Osteoblast (primary cell): ENCODE measurements at regions not wholly inside any gene's neighbourhood (a gene's known extent, or its start where the extent isn't known, plus 50 kb on each side); places are given as distances from the start of the nearest gene placed in this dataset.

Experiments
- DNase-seq: peaks from one replicate; pipeline ENCODE4 v3.0.0; 2011; ENCODE audit warnings: low spot score, mixed read lengths; ENCODE audit not compliant: insufficient read length; ENCODE audit errors: missing footprints
- H2AFZ ChIP-seq: 2 replicates; pipeline ENCODE4 v1.6.0; 2011; ENCODE audit warnings: mild to moderate bottlenecking, low read length
- H3K27ac ChIP-seq: 2 replicates; pipeline ENCODE4 v1.5.1; 2011; ENCODE audit warnings: mild to moderate bottlenecking, low read depth, low read length, moderate library complexity
- H3K27me3 ChIP-seq: 2 replicates; pipeline ENCODE4 v1.6.0; 2012; ENCODE audit warnings: mild to moderate bottlenecking, control low read depth, inconsistent platforms, low read length, moderate library complexity; ENCODE audit not compliant: insufficient read depth
- H3K36me3 ChIP-seq: 2 replicates; pipeline ENCODE4 v1.5.1; 2011; ENCODE audit warnings: mild to moderate bottlenecking, low read length, control low read depth, moderate library complexity; ENCODE audit not compliant: insufficient read depth
- H3K4me1 ChIP-seq: 2 replicates; pipeline ENCODE4 v1.5.1; 2011; ENCODE audit warnings: mild to moderate bottlenecking, low read length, control low read depth, moderate library complexity; ENCODE audit not compliant: insufficient read depth
- H3K4me2 ChIP-seq: 2 replicates; pipeline ENCODE4 v1.6.0; 2011; ENCODE audit warnings: mild to moderate bottlenecking, low read length; ENCODE audit not compliant: insufficient read depth
- H3K4me3 ChIP-seq: fragments of 200-600 bp; sonication (generic); 3 replicates; pipeline ENCODE4 v1.5.1; 2012; ENCODE audit warnings: mild to moderate bottlenecking, low read length, inconsistent platforms; ENCODE audit not compliant: insufficient read depth
- H3K79me2 ChIP-seq: 2 replicates; pipeline ENCODE4 v1.6.0; 2012; ENCODE audit warnings: mild to moderate bottlenecking, low read length, control low read depth, inconsistent platforms; ENCODE audit not compliant: insufficient read depth
- H3K9me3 ChIP-seq: 2 replicates; pipeline ENCODE4 v1.5.1; 2011; ENCODE audit warnings: low read depth, low read length, control low read depth
- H4K20me1 ChIP-seq: 2 replicates; pipeline ENCODE4 v1.6.0; 2012; ENCODE audit warnings: mild to moderate bottlenecking, low read length, control low read depth; ENCODE audit not compliant: insufficient read depth
- TF ChIP-seq, protein P1 (sequence below): IDR thresholded peaks from 2 replicates; pipeline ENCODE4 v1.5.1; 2011; ENCODE audit warnings: mild to moderate bottlenecking, low read depth, low read length, moderate library complexity; ENCODE audit errors: extremely low read depth

GRCh38 chr18:51425889-51426288 lies 228.4 kb upstream of the MEX3C start:
- no peaks in the 10 kb centered on the region for H3K9me3 ChIP-seq
- no peak for DNase-seq
- H4K20me1 ChIP-seq, result no peaks in the 10 kb centered on the region
- H3K36me3 ChIP-seq, result no peaks in the 10 kb centered on the region
- no peak overlapping the region for H3K27ac ChIP-seq
- H3K4me1 ChIP-seq, result no peaks in the 10 kb centered on the region
- H2AFZ ChIP-seq, result no peak overlapping the region
- no peaks in the 10 kb centered on the region for H3K27me3 ChIP-seq
- H3K4me3 ChIP-seq, result no peak overlapping the region
- no peaks in the 10 kb centered on the region for H3K79me2 ChIP-seq
- TF ChIP-seq, protein P1, sequence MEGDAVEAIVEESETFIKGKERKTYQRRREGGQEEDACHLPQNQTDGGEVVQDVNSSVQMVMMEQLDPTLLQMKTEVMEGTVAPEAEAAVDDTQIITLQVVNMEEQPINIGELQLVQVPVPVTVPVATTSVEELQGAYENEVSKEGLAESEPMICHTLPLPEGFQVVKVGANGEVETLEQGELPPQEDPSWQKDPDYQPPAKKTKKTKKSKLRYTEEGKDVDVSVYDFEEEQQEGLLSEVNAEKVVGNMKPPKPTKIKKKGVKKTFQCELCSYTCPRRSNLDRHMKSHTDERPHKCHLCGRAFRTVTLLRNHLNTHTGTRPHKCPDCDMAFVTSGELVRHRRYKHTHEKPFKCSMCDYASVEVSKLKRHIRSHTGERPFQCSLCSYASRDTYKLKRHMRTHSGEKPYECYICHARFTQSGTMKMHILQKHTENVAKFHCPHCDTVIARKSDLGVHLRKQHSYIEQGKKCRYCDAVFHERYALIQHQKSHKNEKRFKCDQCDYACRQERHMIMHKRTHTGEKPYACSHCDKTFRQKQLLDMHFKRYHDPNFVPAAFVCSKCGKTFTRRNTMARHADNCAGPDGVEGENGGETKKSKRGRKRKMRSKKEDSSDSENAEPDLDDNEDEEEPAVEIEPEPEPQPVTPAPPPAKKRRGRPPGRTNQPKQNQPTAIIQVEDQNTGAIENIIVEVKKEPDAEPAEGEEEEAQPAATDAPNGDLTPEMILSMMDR, result no peak
- H3K4me2 ChIP-seq, result no peak overlapping the region

DNA sequence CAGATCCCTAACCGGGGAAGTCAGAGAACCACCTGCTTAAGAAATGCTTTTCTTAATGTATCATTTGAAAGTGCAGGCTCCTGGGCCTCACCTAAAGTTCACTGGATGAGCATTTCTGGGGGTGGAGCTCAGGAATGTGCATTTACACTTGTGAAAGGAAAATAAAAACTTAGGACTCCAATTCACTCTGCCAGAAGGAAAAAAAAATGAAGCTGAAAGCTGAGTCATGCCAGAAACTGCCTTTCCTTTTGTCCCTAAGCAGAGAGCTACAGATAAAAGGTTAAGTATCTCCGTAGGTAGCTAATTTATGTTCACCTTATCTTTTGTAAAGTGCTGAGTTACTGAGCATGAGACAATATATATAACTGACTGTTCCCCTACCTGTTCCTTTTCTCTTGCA lies 229.5 kb upstream of the MEX3C start:
- no peaks in the 10 kb centered on the region for H3K79me2 ChIP-seq
- TF ChIP-seq, protein P1, result no peak
- no peaks in the 10 kb centered on the region for H3K36me3 ChIP-seq
- no peaks in the 10 kb centered on the region for H4K20me1 ChIP-seq
- no peak overlapping the region for H2AFZ ChIP-seq
- peaks cover under 1% of the 10 kb centered on the region for H3K9me3 ChIP-seq
- H3K4me1 ChIP-seq, result no peaks in the 10 kb centered on the region
- no peak overlapping the region for H3K4me2 ChIP-seq
- no peak overlapping the region for H3K27ac ChIP-seq
- H3K27me3 ChIP-seq, result no peaks in the 10 kb centered on the region
- DNase-seq, result no peak
- no peak overlapping the region for H3K4me3 ChIP-seq

DNA sequence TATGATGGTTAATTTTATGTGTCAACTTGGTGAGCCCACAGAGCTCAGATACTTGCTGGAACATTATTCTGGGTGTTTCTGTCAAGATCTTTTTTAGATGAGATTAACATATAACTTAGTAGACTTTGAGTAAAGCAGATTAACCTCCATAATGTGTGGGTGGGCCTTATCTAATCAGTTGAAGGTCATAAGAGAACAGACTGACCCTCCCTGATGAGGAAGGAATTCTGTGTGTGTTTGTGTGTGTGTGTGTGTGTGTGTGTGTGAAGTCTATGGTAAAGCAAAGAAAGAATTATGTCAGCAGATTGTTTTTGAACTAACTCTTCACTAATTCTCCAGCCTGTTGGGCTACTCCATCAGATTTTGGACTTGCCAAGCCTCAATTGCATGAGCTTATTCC lies 232.2 kb upstream of the MEX3C start:
- no peaks in the 10 kb centered on the region for H3K27me3 ChIP-seq
- H3K36me3 ChIP-seq, result no peaks in the 10 kb centered on the region
- no peak for DNase-seq
- H3K9me3 ChIP-seq, result peaks cover 5% of the 10 kb centered on the region
- no peak overlapping the region for H3K4me3 ChIP-seq
- H3K79me2 ChIP-seq, result no peaks in the 10 kb centered on the region
- no peaks in the 10 kb centered on the region for H4K20me1 ChIP-seq
- no peak overlapping the region for H2AFZ ChIP-seq
- TF ChIP-seq, protein P1, result no peak
- no peaks in the 10 kb centered on the region for H3K4me1 ChIP-seq
- no peak overlapping the region for H3K27ac ChIP-seq
- H3K4me2 ChIP-seq, result no peak overlapping the region

DNA sequence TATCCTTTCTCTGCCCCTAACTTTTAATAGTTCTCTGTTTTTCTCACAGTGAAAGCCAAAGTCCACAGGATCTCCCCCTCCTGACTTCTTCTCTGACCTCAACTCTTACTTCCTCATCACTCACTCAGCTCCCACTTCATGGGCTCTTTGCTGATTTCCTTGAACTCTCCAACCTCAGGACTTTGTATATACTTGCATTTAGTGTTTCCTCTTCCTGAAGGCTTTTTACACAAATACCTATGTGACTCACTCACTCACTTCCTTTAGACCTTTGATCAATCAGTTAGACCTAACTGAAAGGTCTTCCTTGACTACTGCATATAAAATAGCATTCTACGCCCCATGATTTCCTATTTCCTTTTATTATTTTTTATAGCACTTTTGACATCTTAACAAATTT lies 233.1 kb upstream of the MEX3C start:
- Histone ChIP-seq H3K27me3 (no peaks in the 10 kb centered on the region), H3K79me2 (no peaks in the 10 kb centered on the region), H3K9me3 (peaks cover 5% of the 10 kb centered on the region), H3K4me2 (no peak overlapping the region), H3K36me3 (no peaks in the 10 kb centered on the region), H2AFZ (no peak overlapping the region), H3K4me1 (no peaks in the 10 kb centered on the region), H3K27ac (no peak overlapping the region), H3K4me3 (no peak overlapping the region), H4K20me1 (no peaks in the 10 kb centered on the region)
- TF ChIP-seq, protein P1, result no peak
- no peak for DNase-seq
